ENCODE measurements at regions not wholly inside any gene's neighbourhood (a gene's known extent, or its start where the extent isn't known, plus 50 kb on each side); places are given as distances from the start of the nearest gene placed in this dataset.
"Not testable (repeated sequence)": the region's sequence is repeated elsewhere in the genome, so short reads cannot be mapped to it uniquely, and the experiment has no call there.

DNA sequence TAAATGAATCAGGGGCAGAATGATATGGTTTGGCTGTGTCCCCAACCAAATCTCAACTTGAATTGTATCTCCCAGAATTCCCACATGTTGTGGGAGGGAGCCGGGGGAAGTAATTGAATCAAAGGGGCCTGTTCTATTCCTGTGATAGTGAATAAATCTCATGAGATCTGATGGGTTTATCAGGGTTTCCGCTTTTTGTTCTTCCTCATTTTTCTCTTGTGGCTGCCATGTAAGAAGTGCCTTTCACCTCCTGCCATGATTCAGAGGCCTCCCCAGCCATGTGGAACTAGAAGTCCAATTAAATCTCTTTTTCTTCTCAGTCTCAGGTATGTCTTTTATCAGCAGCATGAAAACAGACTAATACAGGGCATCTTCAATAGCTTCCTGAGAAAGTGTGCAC, 107.0 kb downstream of the OTUD1 start:
- DNase-seq, result not testable (repeated sequence)

DNA sequence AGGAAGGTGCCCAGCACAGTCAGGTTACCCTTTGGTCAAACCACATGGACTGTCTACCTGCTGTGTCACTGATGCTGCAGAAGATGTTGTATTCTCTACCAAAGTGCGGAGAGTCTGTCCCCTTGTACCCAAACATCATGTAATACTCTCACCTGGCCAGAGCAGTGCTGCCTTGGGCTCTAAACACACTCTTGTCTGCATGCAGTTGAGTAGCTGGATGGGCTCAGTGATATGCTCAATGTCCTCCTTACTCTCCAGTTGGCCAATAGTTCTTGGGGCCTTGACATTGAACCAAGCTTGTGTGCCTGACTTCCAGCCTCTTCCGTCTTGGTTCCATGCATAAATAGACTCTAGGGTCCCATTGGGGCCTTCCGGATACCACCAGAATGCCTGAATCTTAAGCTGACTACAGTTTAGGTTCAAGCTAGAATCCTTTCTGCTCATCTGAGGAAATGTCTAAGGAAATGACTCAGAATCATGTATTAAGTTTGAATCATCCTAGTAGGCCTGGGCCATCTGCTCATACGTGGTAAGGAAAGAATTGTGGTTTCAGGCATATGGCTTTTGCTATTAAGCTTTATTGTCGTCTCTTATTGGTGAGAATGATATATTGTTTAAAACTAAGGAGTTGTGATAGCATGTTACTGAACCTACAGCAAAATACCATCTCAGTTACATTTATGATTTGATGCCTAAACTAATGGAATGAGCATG, 118.0 kb downstream of the OTUD1 start:
- no peak for DNase-seq

DNA sequence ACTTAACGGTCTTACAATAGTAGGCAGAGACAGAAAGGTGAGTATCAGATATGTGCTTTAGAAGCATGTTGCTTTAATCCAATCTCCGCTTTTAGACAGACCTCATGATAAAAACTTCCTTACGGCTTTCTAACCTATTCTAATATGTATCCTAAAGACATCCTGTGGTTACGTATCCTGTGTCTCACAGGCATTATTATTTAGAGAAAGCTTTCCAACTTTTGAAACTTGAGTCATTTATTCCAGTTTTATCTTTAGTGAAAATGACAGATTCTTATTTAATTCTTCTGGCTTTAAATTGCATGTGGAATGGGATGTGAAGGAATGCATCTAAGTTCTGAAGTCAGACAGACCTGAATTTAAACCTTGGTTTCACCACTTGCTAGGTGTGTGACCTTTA, 118.9 kb downstream of the OTUD1 start:
- no peak for DNase-seq

DNA sequence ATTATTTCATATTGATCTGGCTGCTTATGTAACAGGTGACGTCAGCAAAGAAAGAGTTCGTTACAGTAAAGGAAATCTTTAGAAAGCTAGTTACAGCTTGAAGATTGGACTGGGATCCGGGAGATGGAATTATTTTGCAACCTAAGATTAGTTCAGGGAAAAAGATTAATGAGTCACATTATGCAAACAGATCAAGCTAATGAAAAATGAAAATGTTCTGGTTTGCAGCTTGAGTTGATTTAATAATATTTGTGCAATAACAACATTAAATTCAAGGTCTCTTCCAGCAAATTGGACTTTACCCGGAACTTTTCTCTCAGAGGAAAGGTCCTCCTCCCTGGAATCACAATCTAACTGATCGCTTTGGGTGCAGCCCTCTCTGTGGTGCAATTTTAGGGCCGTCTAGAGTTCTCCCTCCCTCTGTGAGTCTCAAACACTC, 119.5 kb downstream of the OTUD1 start:
- no peak for DNase-seq

DNA sequence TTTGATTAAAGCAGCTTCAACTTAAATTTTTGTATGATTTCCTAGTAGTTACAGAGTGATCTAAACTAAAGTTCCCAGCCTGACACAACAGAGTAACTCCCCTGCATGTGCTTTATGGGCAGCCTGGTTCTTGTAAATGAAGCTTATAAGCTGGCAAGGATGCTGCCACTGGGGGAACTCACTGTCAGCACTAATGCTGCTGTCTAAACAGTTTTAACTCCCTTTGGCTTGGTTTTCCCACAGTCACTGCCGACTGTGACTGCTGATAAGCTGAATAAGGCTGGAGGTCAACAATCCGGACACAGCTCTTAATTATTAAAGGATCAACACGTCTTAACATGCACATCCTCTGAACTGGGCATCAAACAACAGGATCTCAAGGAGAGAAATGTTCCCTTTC, 130.1 kb downstream of the OTUD1 start:
- DNase-seq, result no peak

DNA sequence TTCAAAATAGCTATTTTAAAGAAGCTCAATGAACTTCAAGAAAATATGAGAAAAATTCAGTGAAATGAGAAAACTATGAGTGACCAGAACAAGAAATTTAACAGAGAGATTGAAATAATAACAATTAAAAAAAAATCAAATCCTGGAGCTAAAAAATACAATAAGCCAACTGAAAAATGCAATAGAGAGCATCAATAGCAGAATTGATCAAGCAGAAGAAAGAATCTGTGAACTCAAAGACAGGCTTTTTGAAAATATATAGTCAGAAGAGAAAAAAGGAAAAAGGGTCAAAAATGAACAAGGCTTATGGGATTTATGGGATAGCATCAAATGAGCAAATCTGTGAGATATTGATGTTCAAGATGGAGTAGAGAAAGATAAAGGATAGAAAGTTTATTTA, 133.0 kb downstream of the OTUD1 start:
- no peak for DNase-seq

DNA sequence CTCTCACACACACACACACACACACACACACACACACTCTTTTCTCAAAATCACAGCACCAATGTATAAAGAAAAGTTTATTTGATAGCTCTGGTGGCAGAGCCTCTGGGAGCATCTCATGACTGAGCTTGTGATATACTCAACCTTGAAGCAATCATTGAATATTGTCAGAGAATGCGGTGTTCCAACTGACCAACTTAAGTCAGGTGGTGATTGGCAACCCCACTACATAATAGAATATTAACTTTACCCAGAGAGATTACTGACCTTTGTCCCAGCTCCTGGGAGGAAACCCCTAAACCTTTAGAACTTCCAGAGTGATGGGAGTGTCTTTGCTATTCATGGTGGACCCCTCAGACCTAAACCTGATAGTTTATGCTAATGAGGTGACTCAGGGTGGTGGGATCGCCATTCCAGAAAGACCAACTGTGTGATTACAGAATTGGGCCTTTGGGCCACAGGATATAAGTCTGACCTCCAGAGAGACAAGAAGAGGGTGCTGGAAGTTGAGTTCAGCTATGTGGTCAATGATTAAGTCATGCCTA, 143.1 kb downstream of the OTUD1 start:
- DNase-seq, result no peak

DNA sequence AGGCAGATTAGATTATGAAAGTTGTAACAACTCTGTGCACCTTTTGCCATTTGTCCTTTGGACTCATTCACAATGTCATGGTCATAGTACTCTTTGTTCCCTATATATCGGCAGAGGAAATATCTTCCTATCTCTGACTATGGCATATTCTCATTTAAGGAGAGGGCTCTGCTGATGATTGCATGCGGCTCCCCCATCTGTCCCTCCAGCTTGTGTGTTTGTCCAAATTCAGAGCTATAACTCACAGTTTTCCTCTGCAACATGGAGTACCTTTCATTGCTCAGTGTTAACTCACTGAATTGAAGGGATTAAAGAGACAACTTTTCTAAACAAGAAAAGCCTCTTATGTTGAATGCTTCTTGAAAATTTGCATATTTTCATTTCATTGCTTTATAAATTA, 145.5 kb downstream of the OTUD1 start:
- DNase-seq, result no peak

DNA sequence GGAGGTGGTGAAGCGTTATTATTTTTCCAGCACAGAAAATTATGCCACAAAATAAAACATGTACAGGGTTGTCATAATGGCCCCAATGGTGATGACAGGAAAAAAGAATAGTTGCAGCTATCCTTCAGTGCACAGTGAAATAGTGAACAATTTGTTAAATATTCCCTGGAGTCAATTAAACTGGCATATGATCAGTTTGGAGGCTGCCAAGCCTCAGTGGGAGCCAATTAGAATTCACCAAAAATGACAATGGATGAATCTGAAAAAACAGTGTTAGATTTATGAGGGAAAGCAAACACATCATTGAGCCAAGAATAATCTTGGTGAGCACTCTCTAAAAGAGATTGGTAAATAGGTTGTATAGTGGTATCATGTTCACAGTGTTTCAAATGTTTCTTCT, 146.3 kb downstream of the OTUD1 start:
- DNase-seq, result no peak

DNA sequence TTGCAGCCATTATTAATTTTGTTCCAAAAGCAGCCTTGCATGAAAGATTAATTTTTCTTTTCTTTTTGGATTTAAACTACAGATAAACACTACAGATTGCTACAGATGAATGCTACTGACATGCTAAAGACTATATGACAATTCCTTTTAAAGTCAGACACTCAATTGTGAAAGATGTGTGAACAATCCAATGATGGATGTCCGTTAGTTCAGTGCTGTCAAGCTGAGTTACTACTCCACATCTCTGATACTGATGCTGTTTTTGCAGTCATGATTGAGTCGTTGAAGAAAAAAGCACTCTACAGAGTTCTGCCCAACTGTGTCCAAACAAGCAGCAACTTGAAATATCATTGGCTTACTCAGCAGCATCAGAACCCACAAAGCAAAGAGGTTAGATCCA, 146.8 kb downstream of the OTUD1 start:
- no peak for DNase-seq

DNA sequence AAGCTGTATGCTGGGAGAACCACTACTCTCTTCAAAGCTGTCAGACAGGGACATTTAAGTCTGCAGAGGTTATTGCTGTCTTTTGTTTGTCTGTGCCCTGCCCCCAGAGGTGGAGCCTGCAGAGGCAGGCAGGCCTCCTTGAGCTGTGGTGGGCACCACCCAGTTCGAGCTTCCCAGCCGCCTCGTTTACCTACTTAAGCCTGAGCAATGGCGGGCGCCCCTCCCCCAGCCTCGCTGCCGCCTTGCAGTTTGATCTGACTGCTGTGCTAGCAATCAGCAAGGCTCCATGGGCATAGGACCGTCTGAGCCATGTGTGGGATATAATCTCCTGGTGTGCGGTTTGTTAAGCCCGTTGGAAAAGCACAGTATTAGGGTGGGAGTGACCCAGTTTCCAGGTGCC, 156.4 kb downstream of the OTUD1 start:
- not testable (repeated sequence) for DNase-seq

DNA sequence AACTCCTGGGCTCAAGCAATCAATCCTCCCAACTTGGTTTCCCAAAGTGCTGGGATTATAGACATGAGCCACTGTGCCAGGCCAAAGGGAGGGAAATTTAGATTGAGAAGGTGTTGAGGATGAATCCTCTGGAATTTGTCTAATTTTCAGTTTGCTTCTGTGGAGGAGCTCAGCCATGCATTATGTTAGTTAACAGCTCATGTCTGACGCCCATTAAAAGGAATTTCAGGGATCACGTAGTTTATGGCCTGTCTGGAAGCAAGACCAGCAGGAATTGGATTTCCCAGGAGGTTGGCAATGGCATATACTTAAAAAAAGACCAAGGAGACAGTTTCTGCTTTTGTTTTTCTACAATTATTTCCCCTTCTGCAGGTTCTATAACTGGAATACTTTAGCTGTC, 165.7 kb downstream of the OTUD1 start:
- DNase-seq, result no peak

DNA sequence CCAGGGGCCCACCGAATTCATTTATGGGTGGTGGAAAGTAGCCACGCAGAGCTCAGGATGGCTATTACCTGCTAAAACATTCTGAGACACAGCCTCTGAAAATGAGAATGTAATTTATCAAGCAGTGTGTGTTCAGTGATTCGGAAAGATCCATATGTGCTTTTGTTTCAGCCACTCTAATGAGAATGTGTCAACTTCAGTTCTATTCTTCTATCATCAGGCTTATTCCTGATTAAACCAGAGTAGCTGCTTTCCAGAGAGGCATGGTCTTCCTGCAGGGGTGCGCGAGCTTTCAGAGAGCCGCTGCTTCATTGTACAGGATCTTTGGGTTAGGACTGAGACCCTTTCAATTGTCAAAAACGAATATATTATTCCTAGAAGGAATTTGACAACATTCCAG, 167.6 kb downstream of the OTUD1 start:
- no peak for DNase-seq

DNA sequence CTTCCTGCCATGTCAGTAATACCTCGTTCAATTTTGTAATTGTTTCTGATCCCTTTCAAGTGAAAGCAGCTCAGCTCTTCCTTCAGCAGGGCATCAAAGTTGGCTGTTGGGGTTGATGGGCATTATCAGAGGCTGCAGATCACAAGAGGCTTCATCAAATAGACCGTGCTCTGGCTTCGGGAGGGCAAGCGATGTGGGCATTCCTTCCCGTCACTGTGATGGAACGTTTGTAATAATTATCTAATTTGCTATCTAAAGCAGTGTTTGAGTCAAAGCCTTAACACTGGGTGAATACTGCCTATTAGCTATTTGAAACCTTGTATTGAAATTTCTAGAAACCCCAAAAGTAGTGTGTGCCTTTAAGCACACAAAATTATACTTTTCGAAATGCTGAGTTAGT, 170.1 kb downstream of the OTUD1 start:
- no peak for DNase-seq

DNA sequence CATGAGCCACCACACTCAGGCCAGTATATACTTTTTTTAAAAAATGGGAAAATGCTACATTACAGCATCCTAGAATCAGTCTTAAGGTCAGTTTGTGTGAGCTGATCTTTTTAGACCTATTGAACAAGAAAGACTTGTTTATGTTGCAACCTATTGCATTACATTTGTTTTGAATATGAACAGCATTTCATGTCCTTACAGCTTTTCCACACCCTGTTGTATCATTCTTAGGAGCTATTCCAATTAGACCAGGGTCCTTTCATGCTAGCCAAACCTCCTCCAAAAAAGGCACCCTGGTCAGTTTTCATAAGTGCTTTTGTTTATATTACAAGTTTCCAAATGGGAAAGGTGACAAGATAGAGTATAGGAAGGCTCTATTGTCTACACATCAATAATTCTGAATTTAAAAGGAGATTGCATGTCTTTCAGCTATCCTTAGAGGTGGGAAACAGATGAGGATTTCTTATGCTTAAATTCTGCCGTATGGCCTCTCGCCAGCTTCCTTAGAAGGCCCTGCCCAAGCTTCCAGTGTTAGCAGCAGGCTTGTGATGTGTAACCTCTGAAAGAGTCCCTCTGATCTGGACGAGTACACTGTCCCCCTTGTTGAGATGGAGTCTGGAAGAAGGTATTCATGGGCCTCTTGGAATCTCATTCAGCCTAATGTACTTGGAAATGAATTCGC, 171.9 kb downstream of the OTUD1 start:
- DNase-seq, result no peak

DNA sequence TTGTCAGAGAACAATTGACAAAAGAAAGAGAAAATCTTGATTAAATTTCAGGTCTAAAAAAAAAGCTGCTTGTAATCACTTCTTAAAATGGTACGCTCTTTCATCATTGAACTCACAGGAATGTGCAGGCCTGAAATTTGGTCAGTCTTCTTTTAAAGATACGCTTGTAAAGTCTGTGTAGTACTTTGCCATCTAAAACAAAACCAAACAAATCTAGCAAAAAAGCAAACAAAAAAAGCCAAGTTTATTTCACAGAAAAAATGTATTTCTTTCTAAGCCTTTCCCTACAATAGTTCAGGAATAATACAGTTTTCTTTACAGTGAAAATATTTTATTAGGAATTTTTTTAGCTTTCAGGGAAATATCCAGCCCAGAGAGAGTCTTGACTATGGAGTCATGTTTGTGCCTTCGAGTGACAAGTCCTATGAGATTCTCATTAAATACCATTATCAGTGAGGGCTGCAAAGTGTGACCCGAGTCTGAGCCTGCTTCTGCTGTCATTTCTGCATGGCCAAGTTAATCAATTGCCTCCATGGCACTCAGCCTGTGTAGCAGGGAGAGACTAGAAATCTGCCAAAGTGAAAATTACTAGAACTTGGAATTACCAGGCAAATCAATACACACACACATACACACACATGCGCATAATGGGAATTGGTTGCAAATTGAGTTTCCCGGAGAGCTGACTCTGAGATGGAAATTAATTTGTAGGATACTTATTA, 172.6 kb downstream of the OTUD1 start:
- no peak for DNase-seq

DNA sequence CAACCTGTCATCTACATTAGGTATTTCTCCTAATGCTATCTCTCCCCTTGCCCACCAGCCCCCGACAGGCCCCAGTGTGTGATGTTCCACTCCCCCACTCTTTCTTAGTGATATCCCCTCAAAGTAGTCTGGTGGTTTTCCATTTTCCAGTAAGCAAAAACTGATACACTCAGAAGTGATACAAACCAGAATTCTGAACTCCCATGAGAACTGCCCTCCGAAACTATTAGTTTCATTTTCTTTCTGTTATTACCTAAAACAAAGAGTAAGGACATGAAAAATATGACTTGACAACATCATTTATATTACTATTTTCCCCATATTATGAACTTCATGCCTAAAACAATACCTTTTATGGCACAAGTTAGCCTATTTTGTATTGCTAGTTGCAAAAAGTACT, 175.0 kb downstream of the OTUD1 start:
- DNase-seq, result no peak

DNA sequence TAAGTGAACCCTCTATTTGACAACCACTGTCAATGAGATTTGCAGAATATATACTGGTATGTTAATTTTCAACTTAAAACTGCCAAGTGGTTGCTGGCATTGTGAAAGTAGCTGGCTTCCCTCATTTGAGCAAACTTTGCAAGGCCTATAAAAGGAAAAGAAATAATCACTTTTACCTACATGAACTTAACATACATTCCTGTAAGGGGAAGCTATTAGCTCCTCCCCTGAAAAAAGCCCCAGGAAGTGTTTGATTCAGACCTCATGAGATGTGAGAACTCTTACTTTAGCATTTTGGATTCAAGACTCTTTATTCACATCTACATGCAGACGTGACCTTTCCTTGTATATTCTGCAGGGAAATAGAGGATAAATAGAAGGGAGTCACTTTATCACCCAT, 175.6 kb downstream of the OTUD1 start:
- DNase-seq, result no peak

DNA sequence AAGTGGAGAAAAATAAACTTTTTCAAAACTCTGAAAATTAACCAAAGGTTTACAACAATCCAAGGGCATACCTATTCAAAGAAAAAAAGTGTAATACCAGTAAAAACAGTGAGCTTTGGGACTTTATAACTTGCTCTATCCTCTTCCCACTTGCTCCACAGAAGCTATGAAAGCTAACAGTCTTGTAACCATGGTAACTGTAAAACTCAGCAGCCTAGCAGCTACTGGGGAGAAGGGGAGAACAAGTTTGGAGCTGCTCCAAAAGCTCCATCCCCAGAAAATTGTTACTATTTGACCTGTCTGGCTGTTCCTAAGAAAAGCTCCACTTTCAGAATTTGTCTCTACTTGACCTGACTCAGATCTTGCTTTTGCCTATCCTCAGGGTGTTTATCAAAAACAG, 191.5 kb downstream of the OTUD1 start:
- DNase-seq, result no peak

DNA sequence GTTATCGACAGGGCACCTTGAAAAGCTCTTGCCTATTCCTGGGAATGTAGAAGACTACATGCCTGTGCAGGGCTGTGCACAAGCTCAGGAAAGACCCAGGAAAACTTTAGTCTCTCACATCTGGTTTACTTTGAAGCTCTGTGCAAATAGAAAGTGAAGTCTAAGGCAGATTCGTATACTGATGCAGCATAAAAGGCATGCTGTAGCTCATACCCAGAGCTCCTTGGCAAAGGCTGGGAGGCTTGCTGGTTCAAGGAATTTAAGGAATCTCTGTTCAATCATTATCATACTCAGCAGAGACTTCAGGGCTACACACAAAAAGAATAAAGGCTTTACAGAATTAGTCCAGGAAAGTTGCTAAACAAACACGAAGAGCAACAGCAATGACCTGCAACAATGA, 192.0 kb downstream of the OTUD1 start:
- no peak for DNase-seq

DNA sequence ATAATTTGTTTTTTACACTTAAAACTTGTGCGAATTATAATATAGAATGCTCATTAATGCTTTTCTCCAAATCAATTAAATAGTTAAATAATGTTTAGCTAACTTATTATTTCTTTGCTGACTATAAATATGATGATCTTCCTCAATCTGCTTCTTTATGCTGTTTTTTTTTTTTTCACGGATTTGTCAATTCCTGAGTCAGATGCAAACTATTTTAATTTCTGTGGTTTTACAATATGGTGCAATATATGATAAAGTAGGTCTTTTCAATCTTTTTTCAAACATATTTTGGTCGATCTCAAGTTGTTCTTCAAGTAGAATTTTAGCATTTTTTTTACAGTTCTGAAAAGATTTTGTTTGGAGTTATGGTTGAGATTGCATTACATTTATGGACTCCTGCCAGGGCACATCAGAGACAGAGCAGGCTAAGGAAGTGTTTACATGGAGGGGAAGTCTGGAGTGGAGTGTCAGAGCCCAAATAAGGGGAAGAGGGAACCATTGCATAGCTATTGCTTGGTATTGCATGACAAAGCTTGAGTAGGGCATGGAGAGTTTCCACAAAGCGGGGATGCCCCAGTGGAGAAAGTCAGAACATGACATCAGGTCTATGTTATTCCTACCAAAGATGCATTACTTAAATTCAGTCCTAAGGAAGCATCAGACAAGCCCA, 204.4 kb downstream of the OTUD1 start:
- no peak for DNase-seq

DNA sequence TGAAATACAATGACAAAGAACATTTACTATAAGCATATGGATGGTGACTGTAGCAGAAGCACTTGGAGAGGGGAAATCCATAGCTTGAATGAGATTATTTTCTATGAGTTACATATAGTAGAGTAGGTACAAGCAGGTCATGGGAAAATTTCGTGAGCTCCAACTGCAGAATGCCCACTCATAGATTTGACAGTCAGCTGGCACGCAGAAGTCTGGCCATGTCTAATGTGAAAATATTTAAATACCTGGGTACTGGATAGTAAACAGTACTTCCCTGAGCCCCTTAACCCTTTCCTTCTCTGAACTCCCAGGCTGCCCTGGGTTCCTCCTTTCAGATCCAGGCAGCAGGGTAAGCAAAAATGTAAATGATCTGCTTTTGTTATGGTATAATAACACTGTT, 209.7 kb downstream of the OTUD1 start:
- DNase-seq, result no peak

DNA sequence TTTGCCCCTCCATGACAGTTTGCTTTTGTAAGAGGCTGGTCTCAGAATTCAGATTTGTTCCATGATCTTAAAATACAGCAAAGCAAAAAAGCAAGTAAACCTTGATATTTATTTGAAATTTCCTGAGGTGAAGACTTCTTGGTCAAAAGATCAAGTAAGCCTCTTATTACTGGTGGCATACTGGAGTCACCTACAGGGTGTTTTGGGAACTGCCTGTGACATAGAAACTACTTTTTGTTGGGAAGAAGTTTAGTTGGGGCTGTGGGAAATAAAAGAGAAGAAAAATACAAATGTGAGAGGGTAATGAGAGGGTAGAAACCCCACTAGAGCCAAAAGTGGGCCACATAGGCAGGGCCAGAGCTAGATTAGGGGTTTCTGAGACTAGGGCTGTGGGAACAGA, 217.9 kb downstream of the OTUD1 start:
- no peak for DNase-seq
